ENCODE measurements at regions not wholly inside any gene's neighbourhood (a gene's known extent, or its start where the extent isn't known, plus 50 kb on each side); places are given as distances from the start of the nearest gene placed in this dataset.
"Not testable (repeated sequence)": the region's sequence is repeated elsewhere in the genome, so short reads cannot be mapped to it uniquely, and the experiment has no call there.

GRCh38 chr6:164947164-164947563, 362.2 kb downstream of the C6orf118 start:
- H4K20me1 ChIP-seq (ENCODE audit: insufficient read depth, poor library complexity, severe bottlenecking): no peaks in the 10 kb centered on the region
- no peaks in the 10 kb centered on the region for H3K9me2 ChIP-seq (replicated peaks; ENCODE audit: insufficient read depth)
- H3K27me3 ChIP-seq: no peaks in the 10 kb centered on the region
- no peak for DNase-seq (ENCODE audit: low spot score)
- no peak overlapping the region for H3K4me2 ChIP-seq
- no peak overlapping the region for H3K27ac ChIP-seq
- H3K9me3 ChIP-seq (ENCODE audit: low read depth): no peaks in the 10 kb centered on the region
- H3K36me3 ChIP-seq (replicated peaks; ENCODE audit: insufficient read depth, low read depth): no peaks in the 10 kb centered on the region
- no peaks in the 10 kb centered on the region for H3K79me2 ChIP-seq
- H3K4me3 ChIP-seq: no peak overlapping the region
- TF ChIP-seq EZH2 (IDR thresholded peaks at IDR 0.05; ENCODE audit: borderline replicate concordance) (no peak), EZH2phosphoT487 (IDR thresholded peaks at IDR 0.05; ENCODE audit: low read depth, severe bottlenecking, unreplicated experiment) (no peak), CTCF (IDR thresholded peaks at IDR 0.05; ENCODE audit: poor library complexity) (no peak)
- no peaks in the 10 kb centered on the region for H3K4me1 ChIP-seq (ENCODE audit: insufficient read depth)
- no peak overlapping the region for H2AFZ ChIP-seq
- WGBS (ENCODE audit: low lambda C conversion rate, missing lambda C conversion rate): 72% methylated on average over 8 of the region's 8 CpGs

- H3K4me1 ChIP-seq (ENCODE audit: insufficient read depth): no peaks in the 10 kb centered on the region
- H2AFZ ChIP-seq: no peak overlapping the region
- H3K4me3 ChIP-seq: no peak overlapping the region
- no peak overlapping the region for H3K4me2 ChIP-seq
- no peaks in the 10 kb centered on the region for H3K9me2 ChIP-seq (replicated peaks; ENCODE audit: insufficient read depth)
- DNase-seq (ENCODE audit: low spot score): no peak
- no peaks in the 10 kb centered on the region for H3K27me3 ChIP-seq
- no peaks in the 10 kb centered on the region for H3K9me3 ChIP-seq (ENCODE audit: low read depth)
- no peak overlapping the region for H3K27ac ChIP-seq
- no peaks in the 10 kb centered on the region for H3K36me3 ChIP-seq (replicated peaks; ENCODE audit: insufficient read depth, low read depth)
- no peak for TF ChIP-seq CTCF (IDR thresholded peaks at IDR 0.05; ENCODE audit: poor library complexity)
- no peak for TF ChIP-seq EZH2phosphoT487 (IDR thresholded peaks at IDR 0.05; ENCODE audit: low read depth, severe bottlenecking, unreplicated experiment)
- TF ChIP-seq EZH2 (IDR thresholded peaks at IDR 0.05; ENCODE audit: borderline replicate concordance): no peak
- 94% methylated on average over 1 of the region's 1 CpG for WGBS (ENCODE audit: low lambda C conversion rate, missing lambda C conversion rate)
- H3K79me2 ChIP-seq: no peaks in the 10 kb centered on the region
- H4K20me1 ChIP-seq (ENCODE audit: insufficient read depth, poor library complexity, severe bottlenecking): no peaks in the 10 kb centered on the region
Observed at GRCh38 chr6:164942271-164942670, 367.1 kb downstream of the C6orf118 start.

GRCh38 chr6:164933238-164933794, 376.1 kb downstream of the C6orf118 start:
- DNase-seq (ENCODE audit: low spot score); H2AFZ ChIP-seq; H3K4me2 ChIP-seq; H3K9me3 ChIP-seq (ENCODE audit: low read depth); H3K4me3 ChIP-seq; H3K79me2 ChIP-seq; H3K9me2 ChIP-seq (replicated peaks; ENCODE audit: insufficient read depth); H3K27ac ChIP-seq; H3K36me3 ChIP-seq (replicated peaks; ENCODE audit: insufficient read depth, low read depth); H3K27me3 ChIP-seq; H4K20me1 ChIP-seq (ENCODE audit: insufficient read depth, poor library complexity, severe bottlenecking); H3K4me1 ChIP-seq (ENCODE audit: insufficient read depth): not testable (repeated sequence)
- 96% methylated on average over 28 of the region's 28 CpGs for WGBS (ENCODE audit: low lambda C conversion rate, missing lambda C conversion rate)

- Histone ChIP-seq H4K20me1 (ENCODE audit: insufficient read depth, poor library complexity, severe bottlenecking) (no peaks in the 10 kb centered on the region), H2AFZ (no peak overlapping the region), H3K27ac (no peak overlapping the region), H3K79me2 (no peaks in the 10 kb centered on the region), H3K4me1 (ENCODE audit: insufficient read depth) (no peaks in the 10 kb centered on the region), H3K4me3 (no peak overlapping the region), H3K27me3 (no peaks in the 10 kb centered on the region), H3K9me3 (ENCODE audit: low read depth) (no peaks in the 10 kb centered on the region), H3K9me2 (replicated peaks; ENCODE audit: insufficient read depth) (no peaks in the 10 kb centered on the region), H3K36me3 (replicated peaks; ENCODE audit: insufficient read depth, low read depth) (no peaks in the 10 kb centered on the region), H3K4me2 (no peak overlapping the region)
- DNase-seq (ENCODE audit: low spot score): no peak
- WGBS (ENCODE audit: low lambda C conversion rate, missing lambda C conversion rate): 94% methylated on average over 13 of the region's 13 CpGs
- no peak for TF ChIP-seq EZH2phosphoT487 (IDR thresholded peaks at IDR 0.05; ENCODE audit: low read depth, severe bottlenecking, unreplicated experiment)
- TF ChIP-seq EZH2 (IDR thresholded peaks at IDR 0.05; ENCODE audit: borderline replicate concordance): no peak
- no peak for TF ChIP-seq CTCF (IDR thresholded peaks at IDR 0.05; ENCODE audit: poor library complexity)
Observed at GRCh38 chr6:164929408-164929977, 379.9 kb downstream of the C6orf118 start.
